Lower leg skin (tissue), 3 donors: ENCODE measurements at regions not wholly inside any gene's neighbourhood (a gene's known extent, or its start where the extent isn't known, plus 50 kb on each side); places are given as distances from the start of the nearest gene placed in this dataset.

Source experiments
- CTCF ChIP-seq, 3 donors: fragments of 450-650 bp; IDR thresholded peaks; one replicate each; pipeline ENCODE4 v1.5.1; 2016; ENCODE audit warnings: antibody characterized with exemption in 3 of 3, mild to moderate bottlenecking in 3 of 3, moderate library complexity in 2 of 3
- POLR2A ChIP-seq, 2 donors: fragments of 450-650 bp; IDR thresholded peaks; one replicate each; pipeline ENCODE4 v1.6.1; 2016 to 2017; ENCODE audit warnings: antibody characterized with exemption in 2 of 2, mild to moderate bottlenecking in 1 of 2, moderate library complexity in 1 of 2

GRCh38 chr11:128048121-128048520 is 539.2 kb downstream of the ETS1 start:
- TF ChIP-seq CTCF (IDR thresholded peaks at IDR 0.05) (no peak), POLR2A (IDR thresholded peaks at IDR 0.05) (no peak)
